H1 (cell line): ENCODE measurements at regions not wholly inside any gene's neighbourhood (a gene's known extent, or its start where the extent isn't known, plus 50 kb on each side); places are given as distances from the start of the nearest gene placed in this dataset.

Experiments used
- CTCF ChIA-PET: fragments of 300-600 bp; sonication (Branson Sonifier 250); formaldehyde crosslinking; loops from one replicate; lab custom pipeline; 2021; ENCODE audit not compliant: partially characterized antibody; lab: Charles Lee
- POLR2A ChIA-PET: fragments of 300-600 bp; sonication (Branson Sonifier 250); formaldehyde crosslinking; loops from one replicate; lab custom pipeline; 2021; ENCODE audit warnings: inconsistent platforms; ENCODE audit not compliant: partially characterized antibody; lab: Charles Lee
- DNase-seq, 2 experiments: peaks; one replicate each; pipeline versions ENCODE4 v3.0.0 to v3.0.0-alpha.2; 2010 to 2022; ENCODE audit warnings: low spot score in 2 of 2, low read depth in 1 of 2, mixed read lengths in 1 of 2
- FAIRE-seq: peaks from 2 replicates; lab custom pipeline; 2011; peaks lifted over from hg19 to GRCh38; lab: Jason Lieb, UNC
- H2AFZ ChIP-seq: 2 replicates; pipeline ENCODE4 v1.8.1; 2012; ENCODE audit warnings: low read length, inconsistent platforms
- H2AK5ac ChIP-seq: 2 replicates; pipeline ENCODE4 v1.6.1; 2013; ENCODE audit warnings: low read depth, low read length
- H2BK120ac ChIP-seq: replicated peaks from 2 replicates; pipeline ENCODE3; 2013; ENCODE audit warnings: low read depth, low read length, inconsistent platforms
- H2BK12ac ChIP-seq: 2 replicates; pipeline ENCODE4 v1.6.1; 2013; ENCODE audit warnings: low read depth, low read length
- H2BK15ac ChIP-seq: 2 replicates; pipeline ENCODE4 v1.6.1; 2013; ENCODE audit warnings: low read length
- H2BK20ac ChIP-seq: 2 replicates; pipeline ENCODE4 v1.6.1; 2013; ENCODE audit warnings: low read length
- H2BK5ac ChIP-seq: 2 replicates; pipeline ENCODE4 v1.6.1; 2013; ENCODE audit warnings: low read depth, low read length
- H3K14ac ChIP-seq: 2 replicates; pipeline ENCODE4 v1.6.1; 2013; ENCODE audit warnings: inconsistent platforms; ENCODE audit not compliant: insufficient read length
- H3K18ac ChIP-seq: 2 replicates; pipeline ENCODE4 v1.6.1; 2013; ENCODE audit warnings: low read length; ENCODE audit errors: extremely low read depth
- H3K23ac ChIP-seq: 2 replicates; pipeline ENCODE4 v1.6.1; 2013; ENCODE audit warnings: inconsistent platforms; ENCODE audit not compliant: insufficient read length
- H3K23me2 ChIP-seq: 2 replicates; pipeline ENCODE4 v1.6.1; 2013; ENCODE audit warnings: low read depth, low read length
- H3K27ac ChIP-seq: 2 replicates; pipeline ENCODE4 v1.6.1; 2011; ENCODE audit warnings: low read depth, low read length, inconsistent platforms
- H3K27me3 ChIP-seq, 4 experiments: replicated peaks in 1 of 4; 1 replicate in 1 of 4; 2 replicates in 3 of 4; pipeline versions ENCODE4 v1.6.1 to v1.8.1; 2011 to 2013; ENCODE audit warnings: low read length in 3 of 4, mild to moderate bottlenecking in 3 of 4, inconsistent platforms in 2 of 4, mixed read lengths in 2 of 4, moderate library complexity in 1 of 4; ENCODE audit not compliant: control insufficient read depth in 3 of 4, insufficient read depth in 3 of 4; ENCODE audit errors: extremely low read depth in 1 of 4
- H3K36me3 ChIP-seq, 4 experiments: 2 replicates each; pipeline versions ENCODE4 v1.6.1 to v1.8.1; 2011 to 2013; ENCODE audit warnings: mild to moderate bottlenecking in 4 of 4, low read length in 3 of 4, moderate library complexity in 2 of 4, control low read depth in 1 of 4, inconsistent platforms in 1 of 4; ENCODE audit not compliant: insufficient read depth in 4 of 4, control insufficient read depth in 2 of 4
- H3K4ac ChIP-seq: replicated peaks from 2 replicates; pipeline ENCODE3; 2013; ENCODE audit warnings: low read length, low read depth, mixed read lengths, inconsistent platforms; ENCODE audit not compliant: insufficient read length
- H3K4me1 ChIP-seq, 4 experiments: replicated peaks in 1 of 4; 1 replicate in 1 of 4; 2 replicates in 3 of 4; pipeline versions ENCODE4 v1.6.1 to v1.8.1; 2011 to 2013; ENCODE audit warnings: low read length in 3 of 4, inconsistent platforms in 2 of 4, mixed read lengths in 1 of 4; ENCODE audit not compliant: insufficient read depth in 4 of 4, control insufficient read depth in 3 of 4
- H3K4me2 ChIP-seq, 2 experiments: 2 replicates each; pipeline versions ENCODE4 v1.6.1 to v1.8.1; 2011 to 2013; ENCODE audit warnings: low read depth in 2 of 2, low read length in 2 of 2, control low read depth in 1 of 2, inconsistent platforms in 1 of 2, mild to moderate bottlenecking in 1 of 2; ENCODE audit not compliant: insufficient read depth in 1 of 2
- H3K4me3 ChIP-seq, 4 experiments: fragments of 200-600, 300-600 bp in 1 of 4; sonication (generic), shearing (Covaris generic), sonication (Bioruptor Twin) in 1 of 4; 2 replicates each; pipeline versions ENCODE4 v1.5.1 to v1.8.1; 2011 to 2016; ENCODE audit warnings: low read length in 4 of 4, low read depth in 3 of 4, control low read depth in 2 of 4, inconsistent platforms in 2 of 4, mild to moderate bottlenecking in 2 of 4, mixed read lengths in 1 of 4, moderate library complexity in 1 of 4; ENCODE audit not compliant: insufficient read depth in 2 of 4; ENCODE audit errors: extremely low read depth in 1 of 4
- H3K56ac ChIP-seq: replicated peaks from 2 replicates; pipeline ENCODE3; 2013; ENCODE audit warnings: low read depth, mild to moderate bottlenecking, mixed read lengths, low read length, inconsistent platforms; ENCODE audit not compliant: insufficient read length
- H3K79me1 ChIP-seq: 2 replicates; pipeline ENCODE4 v1.6.1; 2013; ENCODE audit warnings: low read depth, low read length, control low read depth
- H3K79me2 ChIP-seq, 2 experiments: 2 replicates each; pipeline versions ENCODE4 v1.6.1 to v1.8.1; 2012 to 2013; ENCODE audit warnings: low read length in 2 of 2, mild to moderate bottlenecking in 2 of 2, inconsistent platforms in 1 of 2; ENCODE audit not compliant: insufficient read depth in 2 of 2, control insufficient read depth in 1 of 2
- H3K9ac ChIP-seq, 4 experiments: replicated peaks in 1 of 4; 1 replicate in 1 of 4; 2 replicates in 3 of 4; pipeline versions ENCODE4 v1.6.1 to v1.8.1; 2011 to 2013; ENCODE audit warnings: low read depth in 3 of 4, low read length in 3 of 4, control low read depth in 2 of 4, mild to moderate bottlenecking in 2 of 4, moderate library complexity in 2 of 4, inconsistent platforms in 1 of 4; ENCODE audit errors: extremely low read depth in 1 of 4
- H3K9me3 ChIP-seq, 2 experiments: 2 replicates each; pipeline versions ENCODE4 v1.6.1 to v1.8.1; 2012 to 2013; ENCODE audit warnings: mild to moderate bottlenecking in 2 of 2, moderate library complexity in 2 of 2, control low read depth in 1 of 2, inconsistent platforms in 1 of 2, low read depth in 1 of 2, low read length in 1 of 2, mixed read lengths in 1 of 2; ENCODE audit not compliant: insufficient read depth in 2 of 2
- H4K20me1 ChIP-seq, 2 experiments: replicated peaks in 1 of 2; 2 replicates each; pipeline versions ENCODE3 to v1.8.1; 2011 to 2013; ENCODE audit warnings: inconsistent platforms in 2 of 2, low read length in 2 of 2, mild to moderate bottlenecking in 1 of 2; ENCODE audit not compliant: insufficient read depth in 2 of 2, control insufficient read depth in 1 of 2
- H4K5ac ChIP-seq: 2 replicates; pipeline ENCODE4 v1.6.1; 2013; ENCODE audit warnings: low read length, low read depth, mixed read lengths, inconsistent platforms; ENCODE audit not compliant: insufficient read length
- H4K8ac ChIP-seq: 2 replicates; pipeline ENCODE4 v1.8.0; 2013; ENCODE audit warnings: mild to moderate bottlenecking, moderate library complexity, low read length, inconsistent platforms; ENCODE audit not compliant: insufficient read depth; ENCODE audit errors: extremely low read depth
- H4K91ac ChIP-seq: replicated peaks from 2 replicates; pipeline ENCODE3; 2013; ENCODE audit warnings: low read length, mixed read lengths, inconsistent platforms; ENCODE audit not compliant: insufficient read length
- CBX8 ChIP-seq: fragments of 300-800, 300-1000 bp; sonication (generic); IDR thresholded peaks from 2 replicates; pipeline ENCODE4 v1.7.1; 2016; ENCODE audit warnings: low read depth, low read length, borderline replicate concordance
- JUN ChIP-seq: IDR thresholded peaks from 2 replicates; pipeline ENCODE4 v1.6.1; 2011; ENCODE audit warnings: low read depth, mild to moderate bottlenecking, improper control_type of control experiment, low read length
- KDM1A ChIP-seq: fragments of 200-600, 300-600 bp; sonication (generic); IDR thresholded peaks from 2 replicates; pipeline ENCODE4 v1.7.1; 2016; ENCODE audit warnings: mild to moderate bottlenecking, low read length, borderline replicate concordance
- RBBP5 ChIP-seq: IDR thresholded peaks from 2 replicates; pipeline ENCODE4 v1.7.1; 2012; ENCODE audit warnings: low read depth, mild to moderate bottlenecking, inconsistent platforms, low read length, moderate library complexity, borderline replicate concordance
- TCF12 ChIP-seq: IDR thresholded peaks from 2 replicates; pipeline ENCODE4 v1.6.1; 2011; ENCODE audit warnings: low read depth, mild to moderate bottlenecking, low read length
- YY1 ChIP-seq: IDR thresholded peaks from 2 replicates; pipeline ENCODE4 v1.6.1; 2011; ENCODE audit warnings: low read depth, mild to moderate bottlenecking, low read length
- WGBS, 2 experiments: shearing (Covaris generic) in 1 of 2; methylation state at CpG; one replicate each; pipeline versions ENCODE4 v1.1.6 to v1.1.7; 2013 to 2015; ENCODE audit warnings: low lambda C conversion rate in 2 of 2, mixed read lengths in 2 of 2, inconsistent platforms in 1 of 2, low coverage in 1 of 2, missing lambda C conversion rate in 1 of 2; ENCODE audit not compliant: insufficient replicate concordance in 2 of 2, insufficient coverage in 1 of 2, insufficient read length in 1 of 2; ENCODE audit errors: extremely low coverage in 1 of 2, missing lambda C conversion rate in 1 of 2; 5-methylcytosine and 5-hydroxymethylcytosine counted together

DNA sequence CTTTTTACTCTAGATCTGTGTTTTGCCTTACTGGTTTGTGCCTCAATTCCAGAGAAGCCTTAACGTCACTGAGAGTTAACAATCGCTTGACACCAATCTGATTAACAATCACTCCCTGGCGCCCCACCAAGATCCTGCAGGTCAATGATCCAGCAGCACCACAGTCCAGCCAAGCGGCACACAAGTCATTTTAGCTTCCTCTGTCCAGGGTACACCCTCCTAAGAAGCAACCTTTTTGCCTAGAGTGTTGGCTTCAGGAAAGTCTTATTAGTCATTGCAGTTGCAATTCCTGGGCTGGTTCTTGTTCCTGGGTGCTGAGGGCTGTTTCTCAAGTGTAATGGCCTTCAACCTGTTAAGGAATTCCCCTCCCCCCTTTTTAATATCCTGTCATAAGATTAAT, 323.0 kb upstream of the USP25 start:
- H2BK5ac ChIP-seq: no peak overlapping the region
- no peaks in the 10 kb centered on the region for H3K23me2 ChIP-seq
- H3K9ac ChIP-seq: no peak overlapping the region
- H3K27ac ChIP-seq: no peak overlapping the region
- peaks cover 0 to 2% (median 0%) of the 10 kb centered on the region in 4 experiments; a peak in 1 of 7 replicates for H3K27me3 ChIP-seq
- no peak overlapping the region for H3K14ac ChIP-seq
- no peak overlapping the region for H4K5ac ChIP-seq
- peaks cover 0 to 3% (median 0%) of the 10 kb centered on the region in 4 experiments; a peak in 1 of 7 replicates for H3K4me1 ChIP-seq
- H3K4me2 ChIP-seq: no peak overlapping the region; a peak in 1 of 4 replicates
- ChIA-PET CTCF (no interaction called here), POLR2A (no interaction called here)
- H2BK12ac ChIP-seq: 0 out of 2 replicates have a peak overlapping the region, but pooled peaks have one; percentile 35
- no peak for FAIRE-seq
- no peak overlapping the region for H3K56ac ChIP-seq
- H4K20me1 ChIP-seq: no peaks in the 10 kb centered on the region
- 0 out of 2 replicates have a peak overlapping the region, but pooled peaks have one; percentile 41 for H2AFZ ChIP-seq
- no peak overlapping the region for H3K4me3 ChIP-seq
- H3K79me1 ChIP-seq: no peaks in the 10 kb centered on the region
- H2AK5ac ChIP-seq: no peak overlapping the region
- no peak overlapping the region for H3K23ac ChIP-seq
- H4K91ac ChIP-seq: no peak overlapping the region
- H3K79me2 ChIP-seq: no peaks in the 10 kb centered on the region
- TF ChIP-seq JUN (no peak), CBX8 (no peak), KDM1A (no peak), YY1 (no peak), TCF12 (no peak), RBBP5 (no peak)
- H2BK15ac ChIP-seq: no peak overlapping the region
- 92% methylated on average over 4 of the region's 4 CpGs; no CpG with 5 or more reads in 1 of the 2 experiments for WGBS, 2 experiments
- no peak overlapping the region for H2BK120ac ChIP-seq
- no peak for DNase-seq
- no peak overlapping the region for H3K4ac ChIP-seq
- H4K8ac ChIP-seq: no peak overlapping the region
- no peak overlapping the region for H2BK20ac ChIP-seq
- no peak overlapping the region for H3K18ac ChIP-seq
- no peaks in the 10 kb centered on the region; a peak in 1 of 4 replicates for H3K9me3 ChIP-seq
- no peaks in the 10 kb centered on the region; a peak in 1 of 8 replicates for H3K36me3 ChIP-seq
